KMS-11 (cell line): ENCODE measurements at regions not wholly inside any gene's neighbourhood (a gene's known extent, or its start where the extent isn't known, plus 50 kb on each side); places are given as distances from the start of the nearest gene placed in this dataset.

ENCODE experiments used
- H2AFZ ChIP-seq: fragments of 200-600 bp; sonication (generic); 2 replicates; pipeline ENCODE4 v1.6.1; 2016; ENCODE audit warnings: antibody characterized with exemption, mixed run types, low read depth
- H3K27ac ChIP-seq: fragments of 200-600 bp; sonication (generic); 2 replicates; pipeline ENCODE4 v1.6.1; 2016; ENCODE audit warnings: mild to moderate bottlenecking, mixed run types
- H3K27me3 ChIP-seq: fragments of 200-600 bp; sonication (generic); 2 replicates; pipeline ENCODE4 v1.6.1; 2017; ENCODE audit warnings: mild to moderate bottlenecking, low read depth, mixed run types, moderate library complexity; ENCODE audit not compliant: insufficient read depth
- H3K36me3 ChIP-seq: fragments of 200-600 bp; sonication (generic); 2 replicates; pipeline ENCODE4 v1.6.1; 2017; ENCODE audit warnings: mild to moderate bottlenecking, mixed run types; ENCODE audit not compliant: insufficient read depth
- H3K4me1 ChIP-seq: fragments of 200-600 bp; sonication (generic); 2 replicates; pipeline ENCODE4 v1.6.1; 2016; ENCODE audit warnings: mild to moderate bottlenecking, low read depth, mixed run types; ENCODE audit not compliant: poor library complexity, severe bottlenecking
- H3K4me2 ChIP-seq: fragments of 200-600 bp; sonication (generic); 2 replicates; pipeline ENCODE4 v1.7.0; 2016; ENCODE audit warnings: mild to moderate bottlenecking, mixed run types
- H3K4me3 ChIP-seq: fragments of 200-600 bp; sonication (generic); IDR thresholded peaks from 2 replicates; pipeline ENCODE4 v1.6.1; 2017; ENCODE audit warnings: low read depth, low read length, mixed read lengths; ENCODE audit not compliant: insufficient read depth
- H3K79me2 ChIP-seq: fragments of 200-600 bp; sonication (generic); 2 replicates; pipeline ENCODE4 v1.6.1; 2016; ENCODE audit warnings: low read depth, mixed run types; ENCODE audit not compliant: insufficient read depth
- H3K9ac ChIP-seq: fragments of 200-600 bp; sonication (generic); 2 replicates; pipeline ENCODE4 v1.6.1; 2016; ENCODE audit warnings: mild to moderate bottlenecking, mixed run types
- H4K20me1 ChIP-seq: fragments of 200-600 bp; sonication (generic); 2 replicates; pipeline ENCODE4 v1.6.1; 2016; ENCODE audit warnings: mild to moderate bottlenecking, mixed run types; ENCODE audit not compliant: insufficient read depth
- CTCF ChIP-seq: fragments of 200-600 bp; sonication (generic); conservative IDR thresholded peaks from 2 replicates; pipeline ENCODE4 v1.6.1; 2017; ENCODE audit warnings: low read depth, mild to moderate bottlenecking, antibody characterized with exemption, low read length, moderate library complexity, mixed read lengths

GRCh38 chr11:109898592-109898991 lies 194.6 kb upstream of the ZC3H12C start:
- Histone ChIP-seq H4K20me1 (no peaks in the 10 kb centered on the region), H2AFZ (no peak overlapping the region), H3K4me2 (no peak overlapping the region), H3K4me1 (no peaks in the 10 kb centered on the region), H3K9ac (no peak overlapping the region), H3K4me3 (no peak overlapping the region), H3K79me2 (no peaks in the 10 kb centered on the region), H3K36me3 (no peaks in the 10 kb centered on the region), H3K27ac (no peak overlapping the region), H3K27me3 (no peaks in the 10 kb centered on the region)
- TF ChIP-seq CTCF: no peak

GRCh38 chr11:109902764-109903433 lies 190.3 kb upstream of the ZC3H12C start:
- Histone ChIP-seq H4K20me1 (no peaks in the 10 kb centered on the region), H3K79me2 (no peaks in the 10 kb centered on the region), H3K4me1 (no peaks in the 10 kb centered on the region), H3K4me2 (no peak overlapping the region), H2AFZ (no peak overlapping the region), H3K4me3 (no peak overlapping the region), H3K36me3 (no peaks in the 10 kb centered on the region), H3K27ac (no peak overlapping the region), H3K27me3 (no peaks in the 10 kb centered on the region), H3K9ac (no peak overlapping the region)
- TF ChIP-seq CTCF: no peak

GRCh38 chr11:109911488-109911887 lies 181.7 kb upstream of the ZC3H12C start:
- no peak for TF ChIP-seq CTCF

GRCh38 chr11:109914038-109914437 lies 179.2 kb upstream of the ZC3H12C start:
- Histone ChIP-seq H2AFZ (no peak overlapping the region), H4K20me1 (no peaks in the 10 kb centered on the region), H3K79me2 (no peaks in the 10 kb centered on the region), H3K27ac (no peak overlapping the region), H3K27me3 (no peaks in the 10 kb centered on the region), H3K4me1 (no peaks in the 10 kb centered on the region), H3K9ac (no peak overlapping the region), H3K4me2 (no peak overlapping the region), H3K36me3 (no peaks in the 10 kb centered on the region), H3K4me3 (no peak overlapping the region)
- no peak for TF ChIP-seq CTCF

More at GRCh38 chr11:109911488-109911887, 181.7 kb upstream of the ZC3H12C start:
- H3K9ac ChIP-seq: no peak overlapping the region
- no peak overlapping the region for H2AFZ ChIP-seq
- H3K27ac ChIP-seq: no peak overlapping the region
- no peak overlapping the region for H3K4me3 ChIP-seq
- H3K27me3 ChIP-seq: no peaks in the 10 kb centered on the region
- H4K20me1 ChIP-seq: no peaks in the 10 kb centered on the region
- H3K4me2 ChIP-seq: no peak overlapping the region
- H3K79me2 ChIP-seq: no peaks in the 10 kb centered on the region
- no peaks in the 10 kb centered on the region for H3K36me3 ChIP-seq
- no peaks in the 10 kb centered on the region for H3K4me1 ChIP-seq
